Chondrocyte (in vitro differentiated cells): ENCODE measurements at regions not wholly inside any gene's neighbourhood (a gene's known extent, or its start where the extent isn't known, plus 50 kb on each side); places are given as distances from the start of the nearest gene placed in this dataset.

Source experiments
- DNase-seq: peaks from one replicate; pipeline ENCODE4 v3.0.0; 2021; ENCODE audit warnings: mixed read lengths, low spot score
- H3K27ac Mint-ChIP-seq: one replicate; pipeline ENCODE4 v1.8.0; 2021; ENCODE audit warnings: mild to moderate bottlenecking, moderate library complexity, mixed read lengths; ENCODE audit not compliant: unreplicated experiment
- H3K27me3 Mint-ChIP-seq: 2 replicates; pipeline ENCODE4 v1.8.0; 2021; ENCODE audit warnings: low read depth, mixed read lengths
- H3K36me3 Mint-ChIP-seq: 2 replicates; pipeline ENCODE4 v1.8.0; 2021; ENCODE audit warnings: low read depth, mixed read lengths
- H3K4me1 Mint-ChIP-seq: 2 replicates; pipeline ENCODE4 v1.8.0; 2021; ENCODE audit warnings: low read depth, mild to moderate bottlenecking, mixed read lengths
- H3K4me3 Mint-ChIP-seq: one replicate; pipeline ENCODE4 v1.8.0; 2021; ENCODE audit warnings: mild to moderate bottlenecking, moderate library complexity, mixed read lengths; ENCODE audit not compliant: unreplicated experiment
- H3K9me3 Mint-ChIP-seq: 2 replicates; pipeline ENCODE4 v1.8.0; 2021; ENCODE audit warnings: low read depth, mixed read lengths
- CTCF ChIP-seq: fragments of 200-600 bp; sonication (generic); IDR thresholded peaks from 2 replicates; pipeline ENCODE4 v1.5.0; 2021; ENCODE audit warnings: antibody characterized with exemption, mild to moderate bottlenecking, moderate library complexity

- H3K4me1 Mint-ChIP-seq: no peaks in the 10 kb centered on the region
- no peaks in the 10 kb centered on the region for H3K36me3 Mint-ChIP-seq
- H3K27me3 Mint-ChIP-seq: no peaks in the 10 kb centered on the region
- no peak for TF ChIP-seq CTCF
- no peak for DNase-seq
- no peaks in the 10 kb centered on the region for H3K9me3 Mint-ChIP-seq
- H3K4me3 Mint-ChIP-seq: no peak overlapping the region
- no peak overlapping the region for H3K27ac Mint-ChIP-seq
Observed at GRCh38 chr3:137514853-137515252, 249.3 kb upstream of the SOX14 start.

- H3K4me1 Mint-ChIP-seq: no peaks in the 10 kb centered on the region
- no peak for DNase-seq
- H3K27ac Mint-ChIP-seq: no peak overlapping the region
- peaks cover 3% of the 10 kb centered on the region for H3K27me3 Mint-ChIP-seq
- no peaks in the 10 kb centered on the region for H3K9me3 Mint-ChIP-seq
- no peaks in the 10 kb centered on the region for H3K36me3 Mint-ChIP-seq
- no peak for TF ChIP-seq CTCF
- no peak overlapping the region for H3K4me3 Mint-ChIP-seq
Observed at GRCh38 chr3:137519602-137520001, 244.5 kb upstream of the SOX14 start.

- no peak for TF ChIP-seq CTCF
- Mint-ChIP-seq H3K36me3 (no peaks in the 10 kb centered on the region), H3K27ac (no peak overlapping the region), H3K4me3 (no peak overlapping the region), H3K9me3 (peaks cover 3% of the 10 kb centered on the region), H3K27me3 (peaks cover 3% of the 10 kb centered on the region), H3K4me1 (no peaks in the 10 kb centered on the region)
- DNase-seq: no peak
Observed at GRCh38 chr3:137524751-137525150, 239.4 kb upstream of the SOX14 start.

GRCh38 chr3:137525471-137525870, 238.6 kb upstream of the SOX14 start:
- peaks cover 3% of the 10 kb centered on the region for H3K9me3 Mint-ChIP-seq
- no peaks in the 10 kb centered on the region for H3K36me3 Mint-ChIP-seq
- no peaks in the 10 kb centered on the region for H3K4me1 Mint-ChIP-seq
- no peak overlapping the region for H3K4me3 Mint-ChIP-seq
- TF ChIP-seq CTCF: no peak
- no peak overlapping the region for H3K27ac Mint-ChIP-seq
- H3K27me3 Mint-ChIP-seq: peaks cover 5% of the 10 kb centered on the region
- DNase-seq: no peak

- H3K36me3 Mint-ChIP-seq: peaks cover 3% of the 10 kb centered on the region
- peak; percentile 57 for DNase-seq
- no peaks in the 10 kb centered on the region for H3K27me3 Mint-ChIP-seq
- H3K4me1 Mint-ChIP-seq: no peaks in the 10 kb centered on the region
- no peak overlapping the region for H3K4me3 Mint-ChIP-seq
- no peak overlapping the region for H3K27ac Mint-ChIP-seq
- TF ChIP-seq CTCF: no peak
- H3K9me3 Mint-ChIP-seq: peaks cover 49% of the 10 kb centered on the region
Observed at GRCh38 chr3:137542049-137542448, 222.1 kb upstream of the SOX14 start.
